ENCODE measurements at regions not wholly inside any gene's neighbourhood (a gene's known extent, or its start where the extent isn't known, plus 50 kb on each side); places are given as distances from the start of the nearest gene placed in this dataset.

DNA sequence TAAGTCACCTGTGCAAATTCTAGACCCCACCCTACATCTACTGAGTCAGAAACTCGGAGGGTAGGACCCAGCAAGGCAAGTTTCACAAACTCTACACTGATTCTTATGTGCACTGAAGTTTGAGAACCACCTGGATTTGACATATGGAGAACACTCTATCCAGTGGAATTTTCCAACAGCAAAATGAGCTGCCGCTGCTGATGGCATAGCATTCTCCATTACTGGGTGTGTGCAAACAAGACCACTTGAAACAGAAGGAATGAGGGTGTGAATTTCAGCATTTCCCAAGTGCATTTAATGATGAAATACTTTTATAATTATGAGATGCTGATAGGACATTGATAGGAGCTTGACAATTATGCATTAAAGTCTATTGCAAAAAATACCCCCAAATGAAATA is 229.1 kb upstream of the IL12B start:
- Histone ChIP-seq H3K27me3 (no peaks in the 10 kb centered on the region), H3K4me1 (no peaks in the 10 kb centered on the region), H3K9me3 (no peaks in the 10 kb centered on the region), H3K36me3 (no peaks in the 10 kb centered on the region), H3K27ac (no peak overlapping the region), H3K4me3 (no peak overlapping the region)
- no peak for DNase-seq
- TF ChIP-seq, protein P1, sequence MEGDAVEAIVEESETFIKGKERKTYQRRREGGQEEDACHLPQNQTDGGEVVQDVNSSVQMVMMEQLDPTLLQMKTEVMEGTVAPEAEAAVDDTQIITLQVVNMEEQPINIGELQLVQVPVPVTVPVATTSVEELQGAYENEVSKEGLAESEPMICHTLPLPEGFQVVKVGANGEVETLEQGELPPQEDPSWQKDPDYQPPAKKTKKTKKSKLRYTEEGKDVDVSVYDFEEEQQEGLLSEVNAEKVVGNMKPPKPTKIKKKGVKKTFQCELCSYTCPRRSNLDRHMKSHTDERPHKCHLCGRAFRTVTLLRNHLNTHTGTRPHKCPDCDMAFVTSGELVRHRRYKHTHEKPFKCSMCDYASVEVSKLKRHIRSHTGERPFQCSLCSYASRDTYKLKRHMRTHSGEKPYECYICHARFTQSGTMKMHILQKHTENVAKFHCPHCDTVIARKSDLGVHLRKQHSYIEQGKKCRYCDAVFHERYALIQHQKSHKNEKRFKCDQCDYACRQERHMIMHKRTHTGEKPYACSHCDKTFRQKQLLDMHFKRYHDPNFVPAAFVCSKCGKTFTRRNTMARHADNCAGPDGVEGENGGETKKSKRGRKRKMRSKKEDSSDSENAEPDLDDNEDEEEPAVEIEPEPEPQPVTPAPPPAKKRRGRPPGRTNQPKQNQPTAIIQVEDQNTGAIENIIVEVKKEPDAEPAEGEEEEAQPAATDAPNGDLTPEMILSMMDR (IDR thresholded peaks at IDR 0.05) = no peak
- TF ChIP-seq POLR2A (IDR thresholded peaks at IDR 0.05) = no peak
- intact Hi-C loops (cut with DNase I; ENCODE audit: low total_unique reads) = no loop called here

DNA sequence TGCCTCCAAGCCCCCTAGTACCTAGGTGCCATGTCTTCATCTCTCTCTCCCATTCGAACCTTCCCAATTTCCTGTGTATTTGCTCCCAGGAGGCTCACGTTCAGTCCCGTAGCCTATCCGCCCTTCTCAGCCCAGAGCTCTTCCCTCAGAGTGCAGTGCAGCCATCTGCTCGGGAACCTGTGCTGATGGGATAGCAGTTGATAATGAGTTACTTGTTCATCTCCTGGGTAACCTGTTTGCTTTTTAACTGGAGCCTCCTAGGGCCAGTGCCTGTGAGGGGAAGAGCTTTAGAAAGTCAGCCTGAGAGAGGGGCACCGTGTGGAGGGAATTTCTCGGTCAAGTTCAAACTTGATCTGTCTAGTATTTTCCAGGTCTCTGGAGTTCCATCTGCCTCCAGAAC is 229.8 kb upstream of the IL12B start:
- DNase-seq = no peak
- H3K9me3 ChIP-seq = no peaks in the 10 kb centered on the region
- TF ChIP-seq, protein P1 (IDR thresholded peaks at IDR 0.05) = no peak
- TF ChIP-seq POLR2A (IDR thresholded peaks at IDR 0.05) = no peak
- no peaks in the 10 kb centered on the region for H3K4me1 ChIP-seq
- H3K36me3 ChIP-seq = no peaks in the 10 kb centered on the region
- H3K4me3 ChIP-seq = no peak overlapping the region
- intact Hi-C loops (cut with DNase I; ENCODE audit: low total_unique reads) = no loop called here
- H3K27me3 ChIP-seq = no peaks in the 10 kb centered on the region
- H3K27ac ChIP-seq = no peak overlapping the region

DNA sequence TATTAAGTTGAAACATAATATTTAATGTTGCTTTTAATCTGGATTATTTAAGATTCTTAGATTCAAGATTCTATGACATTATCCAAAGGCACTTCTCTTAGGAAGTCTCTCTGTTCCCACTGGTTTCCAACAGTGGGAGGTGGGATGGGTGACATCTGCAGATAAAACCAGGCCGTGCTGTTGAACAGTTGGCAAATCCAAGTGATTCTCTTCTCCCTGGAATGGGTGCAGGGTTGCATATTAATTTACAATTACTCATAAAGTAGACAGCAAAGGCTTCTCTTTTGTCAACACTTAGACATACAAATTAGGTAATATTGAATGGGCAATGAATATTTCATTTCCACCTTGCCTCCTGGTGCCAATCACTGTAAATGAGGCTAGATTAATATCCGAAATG is 233.7 kb upstream of the IL12B start:
- Histone ChIP-seq H3K9me3 (no peaks in the 10 kb centered on the region), H3K27me3 (no peaks in the 10 kb centered on the region), H3K4me1 (no peaks in the 10 kb centered on the region), H3K4me3 (no peak overlapping the region), H3K27ac (no peak overlapping the region), H3K36me3 (no peaks in the 10 kb centered on the region)
- intact Hi-C loops (cut with DNase I; ENCODE audit: low total_unique reads) = no loop called here
- DNase-seq = no peak
- TF ChIP-seq, protein P1 (IDR thresholded peaks at IDR 0.05) = no peak
- no peak for TF ChIP-seq POLR2A (IDR thresholded peaks at IDR 0.05)

DNA sequence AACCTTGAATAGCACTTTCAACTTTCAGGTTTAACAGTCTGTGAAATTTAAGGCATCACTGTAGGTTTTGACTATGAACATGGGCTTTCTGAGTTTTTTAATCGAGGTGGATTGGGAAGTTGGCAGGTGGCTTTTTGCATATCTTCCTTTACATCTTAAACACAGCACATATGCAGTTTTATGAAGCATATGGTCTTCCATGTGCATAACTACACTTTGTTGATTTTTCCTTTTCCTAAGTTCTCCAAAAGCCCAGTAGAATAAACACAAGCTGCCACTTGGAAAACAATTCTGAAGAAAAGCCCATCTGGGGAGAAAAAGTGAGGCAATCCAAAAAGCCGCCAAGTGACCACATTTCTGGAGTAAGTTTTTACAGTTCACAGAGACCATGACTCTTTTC is 236.5 kb upstream of the IL12B start:
- H3K27me3 ChIP-seq = no peaks in the 10 kb centered on the region
- no peaks in the 10 kb centered on the region for H3K36me3 ChIP-seq
- no peak for DNase-seq

DNA sequence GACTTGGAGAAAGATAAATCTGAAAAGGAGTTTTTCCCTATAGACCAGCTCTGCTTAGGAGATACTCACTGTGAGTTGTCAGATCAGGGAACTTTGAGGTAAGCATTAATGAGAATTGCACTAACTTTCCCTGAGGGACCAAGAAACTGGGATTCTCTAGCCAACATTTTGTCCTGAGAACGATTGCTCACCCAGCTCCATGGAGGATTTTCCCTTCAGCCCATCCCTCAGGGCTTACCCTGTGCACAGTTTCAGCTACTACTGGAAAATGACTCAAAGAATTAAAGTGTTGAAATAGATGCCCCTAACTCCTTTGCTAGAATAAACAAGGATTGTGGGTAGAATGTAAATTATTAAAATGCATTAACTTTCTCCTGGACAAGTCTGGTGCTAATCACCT is 237.2 kb upstream of the IL12B start:
- no peaks in the 10 kb centered on the region for H3K36me3 ChIP-seq
- no peaks in the 10 kb centered on the region for H3K9me3 ChIP-seq
- no peaks in the 10 kb centered on the region for H3K27me3 ChIP-seq
- H3K4me1 ChIP-seq = no peaks in the 10 kb centered on the region
- H3K4me3 ChIP-seq = no peak overlapping the region
- intact Hi-C loops (cut with DNase I; ENCODE audit: low total_unique reads) = no loop called here
- H3K27ac ChIP-seq = no peak overlapping the region
- TF ChIP-seq, protein P1 (IDR thresholded peaks at IDR 0.05) = no peak
- TF ChIP-seq POLR2A (IDR thresholded peaks at IDR 0.05) = no peak
- no peak for DNase-seq

More for the DNA sequence above, 236.5 kb upstream of the IL12B start:
- TF ChIP-seq, protein P1 (IDR thresholded peaks at IDR 0.05) = no peak
- TF ChIP-seq POLR2A (IDR thresholded peaks at IDR 0.05) = no peak
- Histone ChIP-seq H3K9me3 (no peaks in the 10 kb centered on the region), H3K27ac (no peak overlapping the region), H3K4me1 (no peaks in the 10 kb centered on the region), H3K4me3 (no peak overlapping the region)
- intact Hi-C loops (cut with DNase I; ENCODE audit: low total_unique reads) = no loop called here

Data from uterus (tissue), 3 donors.